AG04450 (cell line): ENCODE measurements at regions not wholly inside any gene's neighbourhood (a gene's known extent, or its start where the extent isn't known, plus 50 kb on each side); places are given as distances from the start of the nearest gene placed in this dataset.

Experiments
- CTCF ChIA-PET: fragments of 300-600, 350-600 bp; formaldehyde crosslinking; extraction: SDS; loops from one replicate; lab custom pipeline; 2022; ENCODE audit warnings: antibody characterized with exemption, inconsistent platforms; lab: Charles Lee
- POLR2A ChIA-PET: fragments of 350-600 bp; formaldehyde crosslinking; extraction: SDS; loops from one replicate; lab custom pipeline; 2021; ENCODE audit warnings: antibody characterized with exemption, inconsistent platforms; lab: Yijun Ruan, JAX
- DNase-seq: peaks from one replicate; pipeline ENCODE4 v3.0.0-alpha.2; 2011; ENCODE audit warnings: low read depth, low spot score
- H3K27ac ChIP-seq: one replicate; pipeline ENCODE4 v1.5.1; 2012; ENCODE audit warnings: low read depth, low read length, control low read depth
- H3K27me3 ChIP-seq: one replicate; pipeline ENCODE4 v1.6.0; 2012; ENCODE audit warnings: low read length; ENCODE audit not compliant: control insufficient read depth, insufficient read depth
- H3K4me3 ChIP-seq: 2 replicates; pipeline ENCODE4 v1.5.1; 2011; ENCODE audit warnings: mild to moderate bottlenecking, low read depth, low read length, control low read depth
- H3K9me3 ChIP-seq: 2 replicates; pipeline ENCODE4 v1.5.1; 2012; ENCODE audit warnings: low read length; ENCODE audit not compliant: control insufficient read depth, insufficient read depth
- CTCF ChIP-seq: IDR thresholded peaks from 2 replicates; pipeline ENCODE4 v1.5.1; 2011; ENCODE audit warnings: low read depth, low read length, control low read depth, inconsistent platforms

GRCh38 chr5:73395256-73395655 lies 53.3 kb downstream of the FOXD1 start:
- ChIA-PET POLR2A (no interaction called here), CTCF (interaction anchor here (1.0 kb wide), 1 partner anchor 22 kb away, joined by 3 read pairs; no protein-coding TSS in a partner anchor)
- no peak for DNase-seq
- Histone ChIP-seq H3K4me3 (no peak overlapping the region), H3K27me3 (no peaks in the 10 kb centered on the region), H3K27ac (no peak overlapping the region), H3K9me3 (no peaks in the 10 kb centered on the region)
- TF ChIP-seq CTCF = no peak

- no peak overlapping the region for H3K4me3 ChIP-seq
- no peak overlapping the region for H3K27ac ChIP-seq
- ChIA-PET CTCF (interaction anchor here (1.0 kb wide), 1 partner anchor 23 kb away, joined by 3 read pairs; no protein-coding TSS in a partner anchor), POLR2A (interaction anchor here (0.8 kb wide), 1 partner anchor 54 kb away, joined by 3 read pairs; the partner anchor contains the start of gene FOXD1)
- no peaks in the 10 kb centered on the region for H3K9me3 ChIP-seq
- no peak for DNase-seq
- TF ChIP-seq CTCF = no peak
- H3K27me3 ChIP-seq = no peaks in the 10 kb centered on the region
These were observed 54.0 kb downstream of the FOXD1 start for GRCh38 chr5:73394610-73395009.

GRCh38 chr5:73393611-73394489 lies 54.7 kb downstream of the FOXD1 start:
- TF ChIP-seq CTCF = no peak
- ChIA-PET CTCF (interaction anchor here (0.7 to 1.2 kb wide), 2 partner anchors 16 to 57 kb away, joined by 3 read pairs; no protein-coding TSS in a partner anchor), POLR2A (interaction anchor here (0.8 kb wide), 1 partner anchor 55 kb away, joined by 3 read pairs; the partner anchor contains the start of gene FOXD1)
- no peak overlapping the region for H3K27ac ChIP-seq
- no peaks in the 10 kb centered on the region for H3K9me3 ChIP-seq
- no peak overlapping the region for H3K4me3 ChIP-seq
- no peaks in the 10 kb centered on the region for H3K27me3 ChIP-seq
- DNase-seq = no peak

- H3K4me3 ChIP-seq = no peak overlapping the region
- ChIA-PET POLR2A (no interaction called here), CTCF (interaction anchor here (1.2 kb wide), 1 partner anchor 58 kb away, joined by 3 read pairs; no protein-coding TSS in a partner anchor)
These were observed 55.8 kb downstream of the FOXD1 start for GRCh38 chr5:73392775-73393174.

More at GRCh38 chr5:73392775-73393174, 55.8 kb downstream of the FOXD1 start:
- no peak for DNase-seq
- no peaks in the 10 kb centered on the region for H3K27me3 ChIP-seq
- H3K27ac ChIP-seq = no peak overlapping the region
- no peak for TF ChIP-seq CTCF
- H3K9me3 ChIP-seq = no peaks in the 10 kb centered on the region
